Fibroblast of the aortic adventitia (primary cell): ENCODE measurements at regions not wholly inside any gene's neighbourhood (a gene's known extent, or its start where the extent isn't known, plus 50 kb on each side); places are given as distances from the start of the nearest gene placed in this dataset.

Experiments
- DNase-seq: peaks from one replicate; pipeline ENCODE4 v3.0.0-alpha.2; 2010; ENCODE audit warnings: low read depth
- H3K4me3 ChIP-seq: 2 replicates; pipeline ENCODE4 v1.5.1; 2011; ENCODE audit warnings: low read depth, mild to moderate bottlenecking, control low read depth, low read length, moderate library complexity
- TF ChIP-seq, protein P1 (sequence below): IDR thresholded peaks from 2 replicates; pipeline ENCODE4 v1.5.1; 2011; ENCODE audit warnings: mild to moderate bottlenecking, low read length, control low read depth, inconsistent platforms; ENCODE audit not compliant: insufficient read depth

DNA sequence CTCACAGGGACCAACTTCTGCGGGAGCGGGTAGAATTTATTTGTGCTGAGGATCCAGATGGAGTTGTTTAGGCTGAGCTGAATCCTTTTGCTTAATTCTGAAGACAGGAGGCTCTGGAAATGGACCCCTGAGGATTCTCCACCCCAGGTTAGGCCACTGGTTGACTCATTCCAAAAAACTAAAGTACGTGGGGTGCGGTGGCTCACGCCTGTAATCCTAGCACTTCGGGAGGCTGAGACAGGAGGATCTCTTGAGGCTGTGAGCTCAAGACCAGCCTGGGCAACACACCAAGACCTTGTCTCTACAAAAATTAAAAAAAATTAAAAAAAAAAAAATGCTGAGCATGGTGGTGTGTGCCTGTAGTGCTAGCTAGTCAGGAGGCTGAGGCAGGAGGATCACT lies 76.3 kb upstream of the MAP1LC3B2 start:
- no peak for DNase-seq
- TF ChIP-seq, protein P1, sequence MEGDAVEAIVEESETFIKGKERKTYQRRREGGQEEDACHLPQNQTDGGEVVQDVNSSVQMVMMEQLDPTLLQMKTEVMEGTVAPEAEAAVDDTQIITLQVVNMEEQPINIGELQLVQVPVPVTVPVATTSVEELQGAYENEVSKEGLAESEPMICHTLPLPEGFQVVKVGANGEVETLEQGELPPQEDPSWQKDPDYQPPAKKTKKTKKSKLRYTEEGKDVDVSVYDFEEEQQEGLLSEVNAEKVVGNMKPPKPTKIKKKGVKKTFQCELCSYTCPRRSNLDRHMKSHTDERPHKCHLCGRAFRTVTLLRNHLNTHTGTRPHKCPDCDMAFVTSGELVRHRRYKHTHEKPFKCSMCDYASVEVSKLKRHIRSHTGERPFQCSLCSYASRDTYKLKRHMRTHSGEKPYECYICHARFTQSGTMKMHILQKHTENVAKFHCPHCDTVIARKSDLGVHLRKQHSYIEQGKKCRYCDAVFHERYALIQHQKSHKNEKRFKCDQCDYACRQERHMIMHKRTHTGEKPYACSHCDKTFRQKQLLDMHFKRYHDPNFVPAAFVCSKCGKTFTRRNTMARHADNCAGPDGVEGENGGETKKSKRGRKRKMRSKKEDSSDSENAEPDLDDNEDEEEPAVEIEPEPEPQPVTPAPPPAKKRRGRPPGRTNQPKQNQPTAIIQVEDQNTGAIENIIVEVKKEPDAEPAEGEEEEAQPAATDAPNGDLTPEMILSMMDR, result no peak
- H3K4me3 ChIP-seq, result no peak overlapping the region

DNA sequence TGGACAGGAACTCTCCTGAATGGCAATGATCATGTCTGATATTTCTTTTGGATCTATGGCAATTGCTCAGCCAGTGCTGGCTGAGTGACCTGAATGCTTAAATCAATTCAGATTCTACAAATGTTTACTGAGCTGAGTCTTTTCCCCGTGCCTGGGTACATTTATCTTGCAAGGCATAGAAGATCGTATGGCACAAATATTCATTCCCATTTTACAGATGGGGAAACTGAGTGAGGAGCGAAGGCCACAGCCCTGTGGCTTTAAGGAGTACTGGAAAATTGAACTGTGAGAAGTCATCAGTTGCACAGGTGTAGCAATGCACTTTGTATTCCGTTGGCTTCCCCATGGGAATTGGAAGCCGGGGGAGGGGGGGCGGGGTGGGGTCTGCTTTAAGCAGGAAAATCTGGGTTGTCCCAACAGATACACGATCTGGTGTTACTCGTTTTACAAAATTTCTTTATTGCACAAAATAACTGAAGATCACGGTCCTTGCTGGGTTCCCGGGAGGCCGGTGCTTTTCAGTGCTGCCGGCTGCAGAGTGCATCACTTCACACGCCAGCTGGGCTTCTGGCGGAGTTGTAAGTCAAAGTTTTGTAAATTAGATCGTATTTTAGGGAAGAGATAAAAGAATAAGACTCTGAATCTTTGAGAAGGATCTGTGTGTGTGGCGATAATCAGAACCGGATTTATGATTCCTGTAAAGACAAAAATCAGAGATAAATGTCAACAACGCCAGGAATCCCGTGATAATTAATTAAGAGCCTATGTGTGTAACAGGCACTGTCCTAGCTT lies 75.0 kb upstream of the MAP1LC3B2 start:
- TF ChIP-seq, protein P1, result no peak
- DNase-seq, result no peak
- H3K4me3 ChIP-seq, result no peak overlapping the region

DNA sequence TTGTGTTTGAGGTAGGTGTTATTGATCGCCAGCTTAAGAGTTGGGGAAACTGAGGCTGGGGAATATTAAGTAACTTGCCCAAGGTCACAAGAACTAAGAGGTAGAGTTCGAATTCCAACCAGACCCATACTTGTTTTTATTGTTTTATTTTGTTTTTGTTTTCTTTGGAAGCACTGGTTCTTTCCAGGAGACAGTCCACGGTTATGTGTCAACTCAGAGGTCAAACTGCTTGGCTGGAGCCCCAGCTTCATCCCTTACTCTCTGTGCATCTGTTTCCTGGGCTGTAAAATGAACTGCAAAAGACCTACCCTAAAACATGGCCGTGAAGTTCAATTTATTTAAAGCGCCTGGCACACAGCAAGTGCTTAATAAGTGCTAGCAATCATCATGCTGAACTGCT lies 74.4 kb upstream of the MAP1LC3B2 start:
- DNase-seq, result no peak
- TF ChIP-seq, protein P1, result no peak
- H3K4me3 ChIP-seq, result no peak overlapping the region

DNA sequence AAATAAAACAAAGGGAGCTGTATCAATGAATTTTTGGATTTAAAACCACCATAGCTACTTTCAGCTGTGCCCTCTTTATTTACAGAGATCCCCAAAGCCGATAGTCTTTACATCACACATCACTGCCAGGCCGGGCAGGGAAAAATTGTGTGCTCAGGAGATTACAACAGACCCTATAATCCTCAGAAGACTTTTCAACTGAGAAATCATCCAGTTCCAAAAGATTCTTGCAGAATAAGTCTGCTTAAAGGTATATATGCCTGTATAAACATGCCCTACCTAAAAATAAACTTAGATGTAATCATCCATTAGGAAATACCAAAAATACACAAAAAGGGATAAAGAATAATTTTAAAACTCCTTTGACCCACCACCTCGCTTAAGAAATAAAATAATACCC lies 70.1 kb upstream of the MAP1LC3B2 start:
- no peak for DNase-seq
- TF ChIP-seq, protein P1, result no peak
- H3K4me3 ChIP-seq, result no peak overlapping the region

DNA sequence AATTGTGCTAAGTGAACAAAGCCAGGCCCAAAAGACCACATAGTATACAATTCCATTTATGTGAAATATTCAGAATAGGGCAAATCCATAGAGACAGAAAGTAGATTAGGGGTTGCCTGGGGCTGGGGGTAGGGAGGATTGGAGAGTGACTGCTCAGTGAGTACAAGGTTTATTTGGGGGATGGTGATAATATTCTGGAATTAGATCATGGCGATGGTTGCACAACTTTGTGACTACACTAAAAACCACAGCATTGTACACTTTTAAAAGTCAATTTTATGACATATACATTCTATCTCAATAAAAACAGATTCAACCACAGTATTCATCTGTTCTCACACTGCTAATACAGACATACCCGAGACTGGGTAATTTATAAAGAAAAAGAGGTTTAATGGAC lies 68.7 kb upstream of the MAP1LC3B2 start:
- TF ChIP-seq, protein P1, result no peak
- no peak overlapping the region for H3K4me3 ChIP-seq
- DNase-seq, result peak; percentile 38

DNA sequence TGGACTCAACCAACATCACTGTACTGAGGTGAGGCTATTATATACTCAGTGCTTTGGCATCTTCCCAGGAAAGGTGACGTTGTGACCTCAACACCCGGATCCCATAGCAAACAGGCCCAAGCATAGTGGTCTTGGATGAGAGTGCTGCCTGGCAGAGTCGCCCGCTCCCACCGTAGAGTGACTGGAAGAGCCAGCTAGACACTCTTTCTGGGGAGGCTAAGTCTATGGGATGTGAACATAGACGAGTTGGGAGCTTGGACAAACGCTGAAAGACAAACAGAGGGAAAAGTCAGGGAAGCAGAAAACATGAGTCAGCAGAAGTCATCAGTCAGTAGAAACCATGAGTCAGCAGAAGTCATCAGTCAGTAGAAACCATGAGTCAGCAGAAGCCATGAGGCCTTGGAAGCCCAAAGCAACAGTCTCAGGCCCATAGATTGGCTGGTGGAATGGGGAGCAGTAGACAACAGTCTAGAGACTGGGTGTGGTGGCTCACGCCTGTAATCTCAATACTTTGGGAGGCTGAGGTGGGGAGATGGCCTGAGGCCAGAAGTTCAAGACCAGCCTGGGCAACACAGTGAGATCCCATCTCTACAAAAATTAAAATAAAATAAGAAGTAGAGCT lies 66.4 kb upstream of the MAP1LC3B2 start:
- H3K4me3 ChIP-seq, result no peak overlapping the region
- TF ChIP-seq, protein P1, result no peak
- DNase-seq, result peak; percentile 76
